ENCODE measurements at regions not wholly inside any gene's neighbourhood (a gene's known extent, or its start where the extent isn't known, plus 50 kb on each side); places are given as distances from the start of the nearest gene placed in this dataset.

GRCh38 chr2:212922701-212923100 is 228.7 kb downstream of the IKZF2 start:
- Histone ChIP-seq H3K27me3 (no peaks in the 10 kb centered on the region), H3K27ac (no peak overlapping the region), H3K4me3 (no peak overlapping the region), H3K4me1 (no peaks in the 10 kb centered on the region), H3K9me3 (no peaks in the 10 kb centered on the region), H3K36me3 (no peaks in the 10 kb centered on the region)
- intact Hi-C loops (cut with DNase I; ENCODE audit: low total_unique reads) = no loop called here
- no peak for TF ChIP-seq CTCF (IDR thresholded peaks at IDR 0.05)
- TF ChIP-seq POLR2A (IDR thresholded peaks at IDR 0.05) = no peak
- no peak for DNase-seq

- Histone ChIP-seq H3K27ac (no peak overlapping the region), H3K9me3 (no peaks in the 10 kb centered on the region), H3K27me3 (no peaks in the 10 kb centered on the region), H3K4me1 (no peaks in the 10 kb centered on the region), H3K36me3 (no peaks in the 10 kb centered on the region), H3K4me3 (no peak overlapping the region)
- intact Hi-C loops (cut with DNase I; ENCODE audit: low total_unique reads) = no loop called here
- DNase-seq = no peak
- TF ChIP-seq CTCF (IDR thresholded peaks at IDR 0.05) = no peak
- TF ChIP-seq POLR2A (IDR thresholded peaks at IDR 0.05) = no peak
Observed at GRCh38 chr2:212921711-212922110, 229.7 kb downstream of the IKZF2 start.

GRCh38 chr2:212921061-212921460 is 230.4 kb downstream of the IKZF2 start:
- no peak for TF ChIP-seq CTCF (IDR thresholded peaks at IDR 0.05)
- TF ChIP-seq POLR2A (IDR thresholded peaks at IDR 0.05) = no peak
- H3K4me3 ChIP-seq = no peak overlapping the region
- no peak for DNase-seq
- no peaks in the 10 kb centered on the region for H3K9me3 ChIP-seq
- H3K4me1 ChIP-seq = no peaks in the 10 kb centered on the region
- H3K27me3 ChIP-seq = no peaks in the 10 kb centered on the region
- no peaks in the 10 kb centered on the region for H3K36me3 ChIP-seq
- no peak overlapping the region for H3K27ac ChIP-seq
- intact Hi-C loops (cut with DNase I; ENCODE audit: low total_unique reads) = no loop called here

GRCh38 chr2:212919238-212919637 is 232.2 kb downstream of the IKZF2 start:
- no peaks in the 10 kb centered on the region for H3K27me3 ChIP-seq
- H3K9me3 ChIP-seq = no peaks in the 10 kb centered on the region
- no peak overlapping the region for H3K4me3 ChIP-seq
- no peak for DNase-seq
- no peak overlapping the region for H3K27ac ChIP-seq
- H3K36me3 ChIP-seq = no peaks in the 10 kb centered on the region
- TF ChIP-seq POLR2A (IDR thresholded peaks at IDR 0.05) (no peak), CTCF (IDR thresholded peaks at IDR 0.05) (no peak)
- intact Hi-C loops (cut with DNase I; ENCODE audit: low total_unique reads) = no loop called here
- no peaks in the 10 kb centered on the region for H3K4me1 ChIP-seq

GRCh38 chr2:212918336-212918735 is 233.1 kb downstream of the IKZF2 start:
- Histone ChIP-seq H3K27me3 (no peaks in the 10 kb centered on the region), H3K4me3 (no peak overlapping the region), H3K36me3 (no peaks in the 10 kb centered on the region), H3K4me1 (no peaks in the 10 kb centered on the region), H3K27ac (no peak overlapping the region), H3K9me3 (no peaks in the 10 kb centered on the region)
- intact Hi-C loops (cut with DNase I; ENCODE audit: low total_unique reads) = no loop called here
- TF ChIP-seq POLR2A (IDR thresholded peaks at IDR 0.05) = no peak
- no peak for TF ChIP-seq CTCF (IDR thresholded peaks at IDR 0.05)
- no peak for DNase-seq
